Stimulated activated CD4-positive, alpha-beta T cell treated with anti-CD3 and anti-CD28 coated beads, Interleukin-4, amount 100 ng/mL, for 4 hours (primary cell): ENCODE measurements at regions not wholly inside any gene's neighbourhood (a gene's known extent, or its start where the extent isn't known, plus 50 kb on each side); places are given as distances from the start of the nearest gene placed in this dataset.
"Not testable (repeated sequence)": the region's sequence is repeated elsewhere in the genome, so short reads cannot be mapped to it uniquely, and the experiment has no call there.

Experiments used
- DNase-seq, 2 experiments: peaks; one replicate each; pipeline ENCODE4 v3.0.0-alpha.2; 2020

GRCh38 chr2:72031346-72032110 is 116.1 kb downstream of the CYP26B1 start:
- DNase-seq, result no peak

- DNase-seq, result no peak
These were observed 118.7 kb downstream of the CYP26B1 start for GRCh38 chr2:72028996-72029395.

- no peak for DNase-seq
These were observed 119.2 kb downstream of the CYP26B1 start for GRCh38 chr2:72028351-72028995.

GRCh38 chr2:72027426-72028161 is 120.1 kb downstream of the CYP26B1 start:
- DNase-seq, result no peak

- DNase-seq, result no peak
These were observed 120.7 kb downstream of the CYP26B1 start for GRCh38 chr2:72026819-72027425.

GRCh38 chr2:72024451-72025175 is 123.0 kb downstream of the CYP26B1 start:
- no peak for DNase-seq

- DNase-seq, result no peak
These were observed 123.8 kb downstream of the CYP26B1 start for GRCh38 chr2:72023678-72024390.

- DNase-seq, result not testable (repeated sequence)
These were observed 126.3 kb downstream of the CYP26B1 start for GRCh38 chr2:72021371-72021770.

- DNase-seq, result no peak
These were observed 132.4 kb downstream of the CYP26B1 start for GRCh38 chr2:72015266-72015665.

- DNase-seq, result no peak
These were observed 132.8 kb downstream of the CYP26B1 start for GRCh38 chr2:72014831-72015230.

- DNase-seq, result no peak
These were observed 133.9 kb downstream of the CYP26B1 start for GRCh38 chr2:72013726-72014125.

- DNase-seq, result no peak
These were observed 134.6 kb downstream of the CYP26B1 start for GRCh38 chr2:72012886-72013574.

- no peak for DNase-seq
These were observed 135.9 kb downstream of the CYP26B1 start for GRCh38 chr2:72011791-72012190.

GRCh38 chr2:72011370-72011689 is 136.3 kb downstream of the CYP26B1 start:
- no peak for DNase-seq

GRCh38 chr2:72010647-72011369 is 136.9 kb downstream of the CYP26B1 start:
- DNase-seq, result no peak

- no peak for DNase-seq
These were observed 139.1 kb downstream of the CYP26B1 start for GRCh38 chr2:72008608-72009007.

GRCh38 chr2:72007402-72007801 is 140.3 kb downstream of the CYP26B1 start:
- no peak for DNase-seq

- no peak for DNase-seq
These were observed 141.4 kb downstream of the CYP26B1 start for GRCh38 chr2:72006188-72006736.

GRCh38 chr2:72004976-72005375 is 142.7 kb downstream of the CYP26B1 start:
- no peak for DNase-seq

GRCh38 chr2:72004201-72004915 is 143.3 kb downstream of the CYP26B1 start:
- no peak for DNase-seq
